PC-9 (cell line): ENCODE measurements at regions not wholly inside any gene's neighbourhood (a gene's known extent, or its start where the extent isn't known, plus 50 kb on each side); places are given as distances from the start of the nearest gene placed in this dataset.

ENCODE experiments used
- BruUV-seq: library from RNA; stranded (reverse); fragments of 400-500 nt; replicated peaks from 2 replicates; lab custom pipeline; 2021; lab: Mats Ljungman, UMichigan
- CTCF ChIA-PET: fragments of 300-600 bp; sonication (Branson Sonifier 250); formaldehyde crosslinking; loops from one replicate; lab custom pipeline; 2022; ENCODE audit warnings: antibody characterized with exemption; lab: Charles Lee
- POLR2A ChIA-PET: fragments of 300-600 bp; sonication (Branson Sonifier 250); formaldehyde crosslinking; loops from one replicate; lab custom pipeline; 2022; ENCODE audit warnings: antibody characterized with exemption; ENCODE audit not compliant: unreplicated experiment; lab: Charles Lee
- DNase-seq, 2 experiments: peaks; one replicate each; pipeline versions ENCODE4 v3.0.0 to v3.0.0-alpha.2; 2015 to 2022; ENCODE audit warnings: mixed read lengths in 1 of 2
- H2AFZ ChIP-seq: fragments of 200-600 bp; sonication (generic); 2 replicates; pipeline ENCODE4 v1.8.1; 2017; ENCODE audit warnings: antibody characterized with exemption
- H3F3A ChIP-seq: fragments of 200-600 bp; sonication (generic); 2 replicates; pipeline ENCODE4 v1.8.1; 2017; ENCODE audit warnings: antibody characterized with exemption, mild to moderate bottlenecking, low read depth; ENCODE audit not compliant: insufficient read depth
- H3K27ac ChIP-seq: fragments of 200-600 bp; sonication (generic); 2 replicates; pipeline ENCODE4 v1.6.1; 2016; ENCODE audit warnings: mixed run types
- H3K27me3 ChIP-seq: fragments of 200-600 bp; sonication (generic); 2 replicates; pipeline ENCODE4 v1.6.1; 2016; ENCODE audit warnings: low read depth, mixed run types; ENCODE audit not compliant: insufficient read depth
- H3K36me3 ChIP-seq: fragments of 200-600 bp; sonication (generic); 2 replicates; pipeline ENCODE4 v1.6.1; 2016; ENCODE audit warnings: low read depth, mixed run types
- H3K4me1 ChIP-seq: fragments of 200-600 bp; sonication (generic); replicated peaks from 2 replicates; pipeline ENCODE4 v1.6.1; 2016; ENCODE audit warnings: mixed run types; ENCODE audit not compliant: insufficient read depth
- H3K4me2 ChIP-seq: fragments of 200-600 bp; sonication (generic); 2 replicates; pipeline ENCODE4 v1.6.1; 2017; ENCODE audit warnings: mixed run types
- H3K4me3 ChIP-seq: fragments of 200-600 bp; sonication (generic); 2 replicates; pipeline ENCODE4 v1.6.1; 2016; ENCODE audit warnings: mixed run types
- H3K79me2 ChIP-seq: fragments of 200-600 bp; sonication (generic); 2 replicates; pipeline ENCODE4 v1.6.1; 2017; ENCODE audit warnings: low read depth, mixed run types
- H3K9me2 ChIP-seq: fragments of 200-600 bp; sonication (generic); 2 replicates; pipeline ENCODE4 v1.8.1; 2017; ENCODE audit warnings: mild to moderate bottlenecking; ENCODE audit not compliant: insufficient read depth
- H3K9me3 ChIP-seq: fragments of 200-600 bp; sonication (generic); 2 replicates; pipeline ENCODE4 v1.8.1; 2016; ENCODE audit warnings: low read depth; ENCODE audit not compliant: insufficient read depth
- H4K20me1 ChIP-seq: fragments of 200-600 bp; sonication (generic); 2 replicates; pipeline ENCODE4 v1.8.1; 2017; ENCODE audit not compliant: insufficient read depth
- CTCF ChIP-seq: fragments of 200-600 bp; sonication (generic); conservative IDR thresholded peaks from 2 replicates; pipeline ENCODE4 v1.6.1; 2017; ENCODE audit warnings: mixed run types, antibody characterized with exemption, mild to moderate bottlenecking, moderate library complexity
- EZH2 ChIP-seq: fragments of 200-600 bp; sonication (generic); IDR thresholded peaks from 2 replicates; pipeline ENCODE4 v1.8.0; 2017; ENCODE audit warnings: antibody characterized with exemption, low read depth
- intact Hi-C: fragments of 100-400 bp; cut with micrococcal nuclease; formaldehyde crosslinking; loops from one replicate; pipeline ENCODE4 v1.10.0; 2022; ENCODE audit not compliant: unreplicated experiment

GRCh38 chr12:124379938-124380754 is 85.3 kb downstream of the RFLNA start:
- Histone ChIP-seq H3K9me3 (no peaks in the 10 kb centered on the region), H3K27ac (no peak overlapping the region), H3K9me2 (no peaks in the 10 kb centered on the region), H3K79me2 (peaks cover 86% of the 10 kb centered on the region), H2AFZ (no peak overlapping the region), H3K4me3 (no peak overlapping the region), H3K36me3 (peaks cover 45% of the 10 kb centered on the region), H4K20me1 (peaks cover 67% of the 10 kb centered on the region), H3F3A (peaks cover 66% of the 10 kb centered on the region; the same call in 1 of the 2 replicates), H3K4me2 (no peak overlapping the region), H3K4me1 (peaks cover 42% of the 10 kb centered on the region), H3K27me3 (no peaks in the 10 kb centered on the region)
- BruUV-seq = no TSS peak
- intact Hi-C loops = no loop called here
- ChIA-PET POLR2A (no interaction called here), CTCF (no interaction called here)
- TF ChIP-seq CTCF (no peak), EZH2 (no peak)
- no peak for DNase-seq

- Histone ChIP-seq H3F3A (peaks cover 59% of the 10 kb centered on the region; the same call in 1 of the 2 replicates), H2AFZ (no peak overlapping the region), H3K9me2 (no peaks in the 10 kb centered on the region), H3K27ac (no peak overlapping the region), H4K20me1 (peaks cover 70% of the 10 kb centered on the region), H3K4me3 (no peak overlapping the region), H3K36me3 (peaks cover 43% of the 10 kb centered on the region), H3K27me3 (no peaks in the 10 kb centered on the region), H3K79me2 (peaks cover 79% of the 10 kb centered on the region), H3K4me1 (peaks cover 35% of the 10 kb centered on the region), H3K9me3 (no peaks in the 10 kb centered on the region), H3K4me2 (no peak overlapping the region)
- BruUV-seq = no TSS peak
- POLR2A ChIA-PET = interaction anchor here (0.5 kb wide), 1 partner anchor 10 kb away, joined by 4 read pairs; no protein-coding TSS in a partner anchor
- no peak for DNase-seq
- TF ChIP-seq CTCF (no peak), EZH2 (no peak)
- CTCF ChIA-PET = no interaction called here
- intact Hi-C loops = no loop called here
These were observed 84.6 kb downstream of the RFLNA start for GRCh38 chr12:124379379-124379937.

- H3K9me2 ChIP-seq = no peaks in the 10 kb centered on the region
- CTCF ChIA-PET = no interaction called here
- H4K20me1 ChIP-seq = peaks cover 73% of the 10 kb centered on the region
- H3K4me2 ChIP-seq = no peak overlapping the region
- H3K4me1 ChIP-seq = peaks cover 30% of the 10 kb centered on the region
- peaks cover 74% of the 10 kb centered on the region for H3K79me2 ChIP-seq
- peaks cover 39% of the 10 kb centered on the region for H3K36me3 ChIP-seq
- BruUV-seq = no TSS peak
- intact Hi-C loops = no loop called here
- TF ChIP-seq CTCF = no peak
- no peak for TF ChIP-seq EZH2
- no peak for DNase-seq
- H2AFZ ChIP-seq = no peak overlapping the region
- H3K27ac ChIP-seq = no peak overlapping the region
- H3K4me3 ChIP-seq = no peak overlapping the region
- POLR2A ChIA-PET = interaction anchor here (0.5 kb wide), 1 partner anchor 9 kb away, joined by 4 read pairs; no protein-coding TSS in a partner anchor
- no peaks in the 10 kb centered on the region for H3K27me3 ChIP-seq
- H3F3A ChIP-seq = peaks cover 57% of the 10 kb centered on the region; the same call in 1 of the 2 replicates
- no peaks in the 10 kb centered on the region for H3K9me3 ChIP-seq
These were observed 84.0 kb downstream of the RFLNA start for GRCh38 chr12:124378926-124379325.
